SW 1271 (cell line): ENCODE measurements at regions not wholly inside any gene's neighbourhood (a gene's known extent, or its start where the extent isn't known, plus 50 kb on each side); places are given as distances from the start of the nearest gene placed in this dataset.

Experiments
- DNase-seq, 2 experiments: peaks; one replicate each; lab custom pipeline; 2025; lab: John Stamatoyannopoulos, UW

GRCh38 chr15:25563596-25563995 lies 124.8 kb upstream of the UBE3A start:
- DNase-seq: no peak

GRCh38 chr15:25557926-25558325 lies 119.1 kb upstream of the UBE3A start:
- no peak for DNase-seq

- no peak for DNase-seq
Observed at GRCh38 chr15:25556136-25556535, 117.3 kb upstream of the UBE3A start.

DNA sequence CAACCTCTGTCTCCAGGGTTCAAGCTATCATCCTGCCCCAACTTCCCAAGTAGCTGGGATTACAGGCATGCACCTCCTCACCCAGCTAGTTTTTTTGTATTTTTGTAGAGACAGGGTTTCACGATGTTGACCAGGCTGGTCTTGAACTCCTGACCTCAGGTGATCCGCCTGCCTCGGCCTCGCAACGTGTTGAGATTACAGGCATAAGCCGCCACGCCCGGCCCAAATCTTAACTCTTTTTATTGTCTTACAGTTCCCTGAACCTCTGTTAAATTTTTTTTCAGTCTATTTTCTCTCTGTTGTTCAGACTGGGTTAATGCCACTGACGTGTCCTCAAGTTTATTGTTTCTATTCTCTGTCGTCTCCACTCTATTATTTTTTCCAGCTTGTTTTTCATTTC lies 115.8 kb upstream of the UBE3A start:
- no peak for DNase-seq

DNA sequence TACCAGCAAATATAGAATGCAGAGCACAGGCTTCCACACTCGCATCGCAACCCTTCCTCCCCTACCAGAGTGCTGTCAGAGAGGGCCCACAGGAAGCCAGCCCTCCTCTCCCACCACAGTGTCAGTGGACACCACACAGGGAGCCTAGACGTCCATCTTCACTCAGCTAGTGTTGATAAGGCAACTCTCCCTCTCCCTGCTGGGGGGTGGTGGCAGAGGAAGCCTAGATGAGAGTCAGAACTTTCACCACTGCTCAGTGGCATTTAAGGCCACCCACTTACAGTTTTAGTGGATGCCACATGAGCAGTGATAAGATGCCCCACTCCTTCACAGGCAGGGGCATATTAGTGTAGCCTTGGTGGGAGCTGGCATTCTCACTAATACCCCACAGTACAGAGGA lies 109.8 kb upstream of the UBE3A start:
- no peak for DNase-seq

GRCh38 chr15:25545889-25546288 lies 107.1 kb upstream of the UBE3A start:
- no peak for DNase-seq

DNA sequence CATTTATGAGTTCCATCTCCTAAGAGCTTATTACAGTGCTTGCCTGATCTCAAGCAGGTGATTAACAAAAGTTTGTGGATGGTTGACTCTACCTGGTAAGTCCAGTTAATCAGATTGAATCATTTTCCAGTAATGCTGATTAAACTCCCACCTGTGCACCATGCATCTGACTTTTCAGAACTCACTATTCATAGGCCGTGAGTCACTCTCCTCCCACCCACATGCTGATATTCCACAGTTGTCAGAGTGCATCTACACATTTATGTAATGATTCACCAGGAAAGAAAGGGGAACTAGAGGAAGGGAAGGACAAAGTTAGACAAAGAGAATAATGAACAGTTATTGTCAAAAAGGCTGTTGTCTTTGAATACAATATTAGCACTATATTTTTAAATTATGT lies 106.2 kb upstream of the UBE3A start:
- DNase-seq: no peak

- no peak for DNase-seq
Observed at GRCh38 chr15:25544076-25544475, 105.3 kb upstream of the UBE3A start.

GRCh38 chr15:25543196-25543595 lies 104.4 kb upstream of the UBE3A start:
- DNase-seq: no peak

GRCh38 chr15:25541228-25541627 lies 102.4 kb upstream of the UBE3A start:
- DNase-seq: no peak

- DNase-seq: no peak
Observed at GRCh38 chr15:25536801-25537611, 98.2 kb upstream of the UBE3A start.

DNA sequence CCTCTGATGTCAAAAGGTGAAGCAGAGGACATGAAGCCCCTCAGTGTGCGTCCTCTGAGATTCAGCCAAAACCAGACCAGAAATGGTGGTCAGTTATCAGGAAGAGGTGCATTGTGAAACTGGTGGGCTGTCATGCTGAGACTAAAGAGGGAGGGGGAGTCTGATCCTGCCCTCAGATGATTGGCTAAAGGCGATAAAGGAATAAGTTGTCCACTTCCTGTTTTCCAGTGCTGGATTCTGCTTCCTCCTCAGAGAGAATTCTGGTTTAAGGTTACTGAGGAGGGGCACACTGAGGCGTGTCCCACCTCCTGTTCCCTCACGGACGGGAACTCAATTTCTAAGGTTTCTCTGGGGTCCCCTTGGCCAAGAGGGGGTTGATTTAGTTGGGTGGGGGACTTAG lies 97.0 kb upstream of the UBE3A start:
- DNase-seq: no peak

DNA sequence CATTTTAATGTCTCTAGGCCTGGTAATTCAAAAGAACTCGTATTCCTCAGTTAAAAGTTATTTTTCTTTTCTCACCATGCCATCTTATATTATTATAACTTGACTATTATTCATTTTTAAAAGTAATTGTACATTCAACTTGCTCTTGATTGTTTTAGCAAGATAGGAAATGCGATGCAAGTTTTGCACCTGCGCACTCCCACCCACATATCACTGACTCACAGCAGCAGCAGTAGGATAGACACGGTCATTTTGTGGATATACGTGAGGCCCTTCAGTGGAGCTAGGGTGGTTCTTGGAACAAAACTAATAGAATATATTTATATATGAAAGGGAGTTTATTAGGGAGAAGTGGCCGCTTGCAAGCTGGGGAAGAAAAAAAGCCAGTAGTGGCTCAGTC lies 95.5 kb upstream of the UBE3A start:
- no peak for DNase-seq

- no peak for DNase-seq
Observed at GRCh38 chr15:25532269-25533140, 93.7 kb upstream of the UBE3A start.

DNA sequence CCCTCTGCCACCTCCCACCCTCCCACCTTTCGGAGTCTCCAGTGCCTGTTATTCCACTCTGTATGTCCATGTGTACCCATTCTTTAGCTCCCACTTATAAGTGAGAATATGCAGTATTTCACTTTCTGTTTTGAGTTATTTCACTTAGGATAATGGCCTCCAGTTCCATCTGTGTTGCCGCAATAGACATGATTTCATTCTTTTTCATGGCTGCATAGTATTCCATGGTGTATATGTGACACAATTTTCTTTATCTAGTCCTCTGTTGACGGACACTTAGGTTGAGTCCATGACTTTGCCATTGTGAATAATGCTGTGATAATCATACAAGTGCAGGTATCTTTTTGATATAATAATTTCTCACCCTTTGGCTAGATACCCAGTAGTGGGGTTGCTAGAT lies 91.0 kb upstream of the UBE3A start:
- no peak for DNase-seq

DNA sequence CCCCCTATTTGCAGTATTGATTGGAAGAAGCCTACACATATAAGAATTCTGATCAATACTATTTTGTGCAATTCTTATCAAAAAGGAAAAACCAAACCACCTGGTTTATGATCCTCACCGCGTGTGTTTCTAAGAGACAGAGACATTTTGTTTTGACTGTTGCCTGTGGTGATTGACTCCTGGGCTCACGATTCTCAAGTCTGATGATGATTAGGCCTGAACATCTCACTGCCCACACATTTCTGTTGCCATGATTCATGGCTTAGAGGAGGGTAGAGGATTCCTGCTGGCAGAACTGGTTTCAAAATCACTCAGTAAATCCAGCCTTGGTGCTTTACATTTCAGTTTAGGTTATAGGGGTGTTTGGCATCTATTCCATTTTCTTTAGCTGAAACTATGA lies 88.3 kb upstream of the UBE3A start:
- no peak for DNase-seq

DNA sequence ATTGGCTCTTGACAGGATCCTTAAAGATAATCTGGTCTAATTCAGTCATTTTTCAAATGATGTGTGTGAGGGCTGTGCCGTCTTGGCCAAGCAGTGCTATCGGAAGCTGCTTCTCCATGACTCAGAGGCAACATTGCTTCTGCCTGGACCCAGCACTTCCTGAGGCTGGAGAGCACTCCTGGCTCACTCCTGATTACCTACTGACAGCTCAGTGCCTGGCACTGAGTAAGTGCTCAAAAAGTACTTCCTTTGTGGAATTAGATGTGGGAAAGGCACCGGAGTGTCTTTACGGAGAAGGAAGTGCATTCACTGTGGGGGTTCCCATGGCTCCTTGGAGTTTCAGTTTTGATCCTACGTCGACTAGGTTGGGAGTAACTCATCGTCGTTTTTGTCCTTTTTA lies 86.9 kb upstream of the UBE3A start:
- DNase-seq: no peak

DNA sequence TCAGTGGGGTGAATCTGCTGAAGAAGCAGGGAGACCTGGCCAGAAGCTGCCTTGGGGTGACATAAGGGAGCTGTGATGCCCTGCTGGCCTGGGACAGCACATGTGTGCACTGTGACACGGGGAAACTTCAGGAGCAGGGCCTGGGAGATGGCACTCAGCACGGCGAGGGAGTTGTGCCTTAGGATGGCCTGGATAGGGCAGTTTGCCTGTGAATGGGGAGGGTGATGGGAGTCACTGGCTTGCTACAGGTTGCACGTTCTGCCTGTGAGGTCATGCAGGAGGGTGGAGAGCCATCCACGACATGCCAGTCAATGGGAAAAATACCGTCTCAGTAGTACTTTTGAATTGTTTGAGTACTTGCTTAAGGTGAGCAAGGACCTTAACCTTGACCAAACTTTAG lies 76.8 kb upstream of the UBE3A start:
- no peak for DNase-seq

DNA sequence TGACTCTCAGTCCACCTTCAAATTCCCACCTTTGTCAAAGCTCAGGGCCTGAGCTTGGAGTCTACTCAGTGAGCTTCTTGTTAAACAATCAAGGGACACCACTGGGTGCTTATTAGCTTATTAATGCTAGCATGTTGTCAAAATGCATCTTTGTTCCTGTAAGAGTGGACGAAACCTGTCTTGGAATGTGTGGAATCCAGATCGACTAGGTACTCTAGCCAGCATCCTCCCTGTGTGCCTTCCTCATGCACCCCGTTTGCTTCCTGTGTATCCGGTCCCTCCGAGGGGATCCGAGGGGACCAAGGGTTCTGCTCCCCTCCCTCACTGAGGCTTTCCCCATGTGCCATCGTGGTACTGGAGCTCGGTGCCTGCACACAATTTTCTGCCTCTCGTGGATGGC lies 75.7 kb upstream of the UBE3A start:
- DNase-seq: no peak

DNA sequence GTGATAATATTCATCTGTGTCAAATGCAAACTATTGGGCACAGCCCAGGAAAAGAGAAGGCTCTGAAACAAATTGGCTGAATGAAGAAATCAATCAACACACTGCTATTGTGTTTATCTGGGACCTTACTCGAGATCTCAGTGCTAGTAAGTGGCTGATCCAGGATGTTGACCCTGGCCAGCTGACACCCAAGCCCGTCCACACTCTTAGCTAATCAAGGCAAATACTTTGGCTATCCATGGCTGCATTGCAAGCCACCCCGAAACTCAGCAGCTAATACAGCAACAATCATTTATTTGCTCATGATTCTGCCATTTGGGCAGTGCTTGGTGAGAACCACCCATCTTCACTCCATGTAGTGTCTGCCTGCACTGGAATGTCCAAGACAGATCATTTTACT lies 74.1 kb upstream of the UBE3A start:
- no peak for DNase-seq

DNA sequence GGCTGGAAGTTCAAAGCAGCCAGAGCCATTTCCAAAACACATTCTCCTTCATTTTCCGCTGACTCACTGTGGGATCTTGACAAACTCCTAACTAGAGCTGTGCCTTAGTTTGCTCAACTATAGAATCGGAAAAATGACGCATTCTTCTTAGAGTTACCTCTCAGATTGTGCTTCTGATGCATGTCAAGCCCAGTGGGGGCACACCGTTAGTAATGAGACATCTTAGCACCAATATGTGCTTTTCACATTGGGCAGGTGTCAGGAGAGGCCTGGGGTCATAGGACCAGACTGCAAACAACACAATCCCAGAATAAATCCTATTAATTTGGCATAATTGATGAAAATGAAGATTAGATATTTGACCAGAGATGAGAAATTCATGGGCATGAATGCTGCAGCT lies 71.3 kb upstream of the UBE3A start:
- DNase-seq: no peak

DNA sequence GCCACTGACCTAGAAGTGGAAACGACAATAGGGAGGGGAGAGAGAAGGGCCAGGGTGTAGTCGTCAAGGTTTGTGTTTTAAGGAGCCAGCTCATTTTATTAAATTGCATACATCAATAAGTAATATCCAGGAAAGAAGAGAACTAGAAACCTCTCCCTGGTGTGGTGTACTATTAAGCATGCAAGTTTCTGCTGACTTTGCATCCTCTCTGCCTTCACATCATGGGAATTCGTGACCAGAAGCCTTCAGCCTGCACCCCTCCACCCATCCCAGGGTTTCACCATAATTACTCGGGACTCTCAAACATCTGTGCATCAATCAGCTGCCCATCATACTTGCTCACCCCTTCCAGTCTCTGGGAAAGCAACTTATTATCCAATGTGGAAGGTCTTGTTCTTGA lies 70.9 kb upstream of the UBE3A start:
- no peak for DNase-seq

GRCh38 chr15:25508369-25509002 lies 69.7 kb upstream of the UBE3A start:
- DNase-seq: peak in 1 of 2 experiments; percentile 4
